NOMO-1 treated with dmso at 0.1 percent for 144 hours (cell line): ENCODE measurements at regions not wholly inside any gene's neighbourhood (a gene's known extent, or its start where the extent isn't known, plus 50 kb on each side); places are given as distances from the start of the nearest gene placed in this dataset.

ENCODE experiments used
- DNase-seq: peaks from one replicate; lab custom pipeline; 2025; ENCODE audit not compliant: unreplicated experiment; lab: John Stamatoyannopoulos, UW

- DNase-seq, result no peak
These were observed 260.0 kb upstream of the THBS1 start for GRCh38 chr15:39320886-39321285.

DNA sequence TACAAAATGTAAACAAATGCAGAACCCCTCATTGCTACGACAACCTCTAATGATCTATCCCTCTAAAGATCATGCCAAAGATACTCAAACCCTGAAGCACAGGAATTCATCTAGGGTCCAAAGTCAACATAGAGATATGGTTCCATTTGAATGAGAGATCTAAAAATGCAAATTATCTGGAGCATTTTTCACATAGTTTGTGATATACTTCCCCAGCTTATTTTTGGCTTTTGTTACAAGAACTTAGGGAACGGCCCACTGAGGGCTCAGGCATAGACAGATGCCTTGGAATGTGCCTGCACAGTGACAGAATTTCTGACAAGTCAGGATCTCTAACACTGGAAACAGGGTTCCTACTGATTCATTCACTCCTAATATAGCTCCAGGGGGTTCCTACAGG is 258.9 kb upstream of the THBS1 start:
- no peak for DNase-seq

- no peak for DNase-seq
These were observed 257.7 kb upstream of the THBS1 start for GRCh38 chr15:39323157-39323556.

- no peak for DNase-seq
These were observed 257.2 kb upstream of the THBS1 start for GRCh38 chr15:39323706-39324105.

GRCh38 chr15:39326306-39326975 is 254.4 kb upstream of the THBS1 start:
- no peak for DNase-seq

GRCh38 chr15:39327005-39327730 is 253.7 kb upstream of the THBS1 start:
- DNase-seq, result peak; percentile 97

GRCh38 chr15:39330061-39330460 is 250.8 kb upstream of the THBS1 start:
- DNase-seq, result peak; percentile 14

DNA sequence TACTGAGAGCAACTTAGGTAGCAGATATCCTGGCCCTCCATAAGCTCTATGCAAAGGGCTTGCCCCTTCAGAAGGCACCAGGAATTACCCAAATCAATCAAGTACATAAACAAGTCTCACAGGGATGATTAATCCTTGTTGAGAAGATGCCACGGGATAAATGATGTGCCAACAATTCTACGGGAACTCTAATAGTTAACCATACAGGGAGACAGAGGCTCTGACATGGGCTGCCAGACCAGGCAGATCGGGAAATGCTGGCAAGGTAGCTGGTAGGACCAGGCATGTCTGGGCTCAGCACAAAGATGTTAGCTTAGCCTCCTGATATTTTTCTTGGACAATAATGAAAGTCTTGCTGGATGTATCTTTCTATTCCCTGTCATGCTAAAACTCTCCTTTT is 249.3 kb upstream of the THBS1 start:
- DNase-seq, result no peak

DNA sequence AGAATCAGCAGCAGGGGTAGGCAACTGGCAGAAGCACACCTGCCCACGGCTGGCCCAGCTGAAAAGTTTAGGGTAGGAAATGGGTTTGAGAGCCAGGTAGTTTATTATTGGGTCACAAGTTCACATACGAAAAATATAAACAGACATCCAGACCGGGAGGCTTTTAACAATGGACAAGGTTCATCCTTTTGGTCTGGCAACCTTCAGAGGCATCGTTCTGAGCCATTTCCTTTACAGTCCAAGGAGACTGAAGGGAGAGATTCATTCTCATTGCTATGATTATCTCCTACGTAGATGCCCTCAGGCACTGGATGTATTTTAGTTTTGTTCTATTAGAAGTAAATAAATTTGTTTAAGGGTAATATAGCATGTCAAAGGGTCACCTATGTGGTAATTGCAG is 248.0 kb upstream of the THBS1 start:
- DNase-seq, result no peak

DNA sequence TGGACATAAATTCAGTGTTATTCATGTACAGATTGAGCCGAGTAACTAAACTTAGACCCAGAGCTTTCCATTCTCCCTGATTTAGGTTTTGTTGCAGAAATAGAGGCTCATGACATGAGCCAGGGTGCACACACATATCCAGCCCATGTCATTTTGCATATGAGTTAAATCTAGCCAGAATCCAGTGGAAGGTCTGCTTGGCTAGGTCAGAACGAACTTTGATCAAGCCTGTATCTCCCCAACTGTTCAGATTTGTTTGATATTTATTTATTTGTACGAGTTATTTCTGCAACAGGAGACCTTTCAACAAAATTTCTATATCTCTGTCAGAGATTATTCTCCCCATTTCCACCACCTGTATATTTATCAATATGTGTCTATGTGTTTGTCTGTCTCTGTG is 247.5 kb upstream of the THBS1 start:
- no peak for DNase-seq

GRCh38 chr15:39333896-39334295 is 247.0 kb upstream of the THBS1 start:
- DNase-seq, result no peak

- no peak for DNase-seq
These were observed 244.0 kb upstream of the THBS1 start for GRCh38 chr15:39336926-39337325.

DNA sequence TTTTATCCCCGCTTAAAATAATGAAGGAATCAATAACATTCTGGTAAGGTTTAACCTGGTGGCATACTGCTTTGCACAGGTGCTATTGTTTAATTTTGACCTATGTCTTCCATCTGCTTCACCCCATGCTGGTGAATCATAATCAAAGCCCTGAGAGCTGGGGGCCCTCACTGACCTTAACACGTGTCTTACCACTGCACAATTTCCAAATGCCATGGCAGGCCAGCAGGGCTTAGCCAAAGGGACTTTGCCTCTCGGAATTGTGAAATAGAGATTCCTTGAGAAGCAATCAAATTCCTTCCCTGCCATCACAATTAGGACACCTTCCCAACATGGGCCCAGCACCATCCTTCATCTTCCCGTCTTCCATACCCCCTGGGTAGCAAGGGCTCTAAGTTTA is 242.6 kb upstream of the THBS1 start:
- no peak for DNase-seq

GRCh38 chr15:39340903-39341645 is 239.8 kb upstream of the THBS1 start:
- DNase-seq, result no peak

GRCh38 chr15:39344662-39345141 is 236.2 kb upstream of the THBS1 start:
- DNase-seq, result no peak

- DNase-seq, result no peak
These were observed 235.7 kb upstream of the THBS1 start for GRCh38 chr15:39345176-39345575.

- no peak for DNase-seq
These were observed 233.4 kb upstream of the THBS1 start for GRCh38 chr15:39347453-39347852.

- no peak for DNase-seq
These were observed 230.1 kb upstream of the THBS1 start for GRCh38 chr15:39350785-39351184.

DNA sequence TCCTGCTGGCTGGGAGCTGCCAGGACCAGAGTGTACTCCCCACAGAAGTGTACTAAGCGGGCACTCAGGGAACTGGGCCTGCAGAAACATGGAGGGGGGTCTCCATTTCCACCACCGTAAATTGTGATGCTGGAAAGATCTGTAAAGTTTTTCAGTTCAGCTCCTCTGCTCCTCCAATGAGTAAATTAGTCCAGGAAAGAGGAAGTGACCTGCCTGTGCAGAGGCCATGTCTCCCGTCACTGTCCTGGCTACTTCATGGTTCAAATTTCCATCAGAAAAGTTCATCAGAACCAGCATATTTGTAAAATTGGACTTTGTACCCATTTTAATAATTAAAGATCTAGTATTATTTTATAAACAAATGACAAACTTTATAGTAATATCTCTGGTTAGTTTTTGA is 226.7 kb upstream of the THBS1 start:
- no peak for DNase-seq

GRCh38 chr15:39357480-39358268 is 223.2 kb upstream of the THBS1 start:
- DNase-seq, result no peak

GRCh38 chr15:39358441-39359041 is 222.3 kb upstream of the THBS1 start:
- no peak for DNase-seq
